ENCODE measurements at regions not wholly inside any gene's neighbourhood (a gene's known extent, or its start where the extent isn't known, plus 50 kb on each side); places are given as distances from the start of the nearest gene placed in this dataset.

DNA sequence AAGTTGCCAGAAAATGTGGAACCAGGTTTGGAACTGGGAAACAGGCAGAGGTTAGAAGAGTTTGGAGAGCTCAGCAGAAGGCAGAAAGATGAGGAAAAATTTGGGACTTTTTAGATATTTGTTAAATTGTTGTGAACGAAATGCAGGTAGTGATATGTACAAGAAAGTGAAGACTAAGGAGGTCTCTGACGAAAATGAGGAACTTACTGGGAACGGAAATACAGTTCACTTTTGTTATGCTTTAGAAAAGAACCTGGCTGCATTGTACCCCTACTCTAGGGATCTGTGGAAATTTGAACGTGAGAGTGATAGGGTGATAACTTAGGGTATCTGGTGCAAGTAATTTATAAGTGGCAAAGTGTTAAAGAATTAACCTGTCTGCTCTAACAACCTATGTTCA, 632.4 kb downstream of the SLITRK5 start:
- Histone ChIP-seq H3K9me3 (ENCODE audit: control insufficient read depth, insufficient read depth, low read length) (peaks cover 6% of the 10 kb centered on the region; the same call in 1 of the 2 replicates), H3K4me1 (ENCODE audit: insufficient read depth, low read length) (no peaks in the 10 kb centered on the region), H3K36me3 (ENCODE audit: insufficient read depth, low read length) (no peaks in the 10 kb centered on the region; the same call in 1 of the 2 replicates), H3K9ac (ENCODE audit: low read depth, low read length) (no peak overlapping the region)

DNA sequence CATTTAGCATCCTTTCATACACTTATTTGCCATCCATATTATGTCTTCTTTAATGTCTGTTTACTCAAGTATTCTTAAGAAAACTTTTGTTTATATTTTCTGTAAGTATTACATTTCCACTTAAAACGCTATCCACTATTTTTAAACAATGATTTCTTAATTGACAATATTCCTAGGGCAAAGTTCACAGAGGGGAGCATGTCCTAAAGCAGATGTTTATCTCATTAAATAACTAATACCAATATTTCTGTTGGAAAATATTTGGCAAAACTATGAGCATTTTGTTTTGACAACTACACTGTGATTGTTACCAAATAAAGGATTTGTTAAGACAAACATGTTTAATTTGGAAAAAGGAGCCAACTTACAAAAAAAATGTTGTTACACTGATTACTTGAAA, 643.3 kb downstream of the SLITRK5 start:
- no peaks in the 10 kb centered on the region for H3K9me3 ChIP-seq (ENCODE audit: control insufficient read depth, insufficient read depth, low read length)
- no peaks in the 10 kb centered on the region for H3K36me3 ChIP-seq (ENCODE audit: insufficient read depth, low read length)
- no peaks in the 10 kb centered on the region for H3K4me1 ChIP-seq (ENCODE audit: insufficient read depth, low read length)
- H3K9ac ChIP-seq (ENCODE audit: low read depth, low read length): no peak overlapping the region

DNA sequence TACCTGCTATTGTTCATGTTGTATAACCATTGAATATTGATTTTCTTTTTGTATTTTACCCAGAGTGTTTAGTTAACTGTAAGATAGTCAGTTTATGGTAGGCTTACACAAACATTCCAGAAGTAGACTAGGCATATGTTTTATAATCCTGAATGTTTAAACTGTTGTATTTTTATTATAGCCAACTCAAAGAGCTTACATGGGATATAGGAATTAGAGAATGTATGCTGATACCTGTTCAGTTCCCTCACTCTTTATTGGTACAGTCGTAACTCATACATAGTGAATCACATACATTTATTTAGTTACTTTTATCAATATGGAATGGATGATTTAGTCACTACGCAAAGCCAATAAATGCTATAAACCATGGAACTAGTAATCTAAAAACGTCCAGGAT, 657.9 kb downstream of the SLITRK5 start:
- peaks cover under 1% of the 10 kb centered on the region; the same call in 1 of the 2 replicates for H3K9me3 ChIP-seq (ENCODE audit: control insufficient read depth, insufficient read depth, low read length)
- H3K9ac ChIP-seq (ENCODE audit: low read depth, low read length): no peak overlapping the region

DNA sequence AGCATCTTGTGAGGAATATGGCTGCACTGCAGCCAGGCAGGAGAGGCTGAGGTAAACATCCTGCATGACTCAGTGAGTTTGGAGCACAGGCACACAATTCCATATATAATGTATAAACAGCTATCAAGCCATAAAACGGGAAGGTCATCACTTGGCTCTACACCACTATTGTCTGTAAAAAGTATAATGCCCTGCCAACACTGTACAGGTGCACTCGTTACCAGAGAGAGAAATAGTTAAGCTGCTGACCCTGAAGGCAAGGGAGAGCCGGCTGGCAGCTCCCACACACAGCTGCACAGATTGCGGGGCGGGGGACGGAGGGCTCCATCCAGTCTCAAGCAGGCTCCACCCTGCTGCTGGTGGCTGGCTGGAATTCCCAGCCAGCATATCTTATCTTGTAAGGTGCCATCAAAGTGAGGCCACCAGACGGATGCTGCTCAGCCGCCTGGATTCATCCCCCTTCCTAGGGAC, 668.1 kb downstream of the SLITRK5 start:
- Histone ChIP-seq H3K4me1 (ENCODE audit: insufficient read depth, low read length) (no peaks in the 10 kb centered on the region), H3K9me3 (ENCODE audit: control insufficient read depth, insufficient read depth, low read length) (peaks cover 2% of the 10 kb centered on the region), H3K9ac (ENCODE audit: low read depth, low read length) (no peak overlapping the region), H3K36me3 (ENCODE audit: insufficient read depth, low read length) (no peaks in the 10 kb centered on the region)

More for the DNA sequence above, 657.9 kb downstream of the SLITRK5 start:
- Histone ChIP-seq H3K4me1 (ENCODE audit: insufficient read depth, low read length) (no peaks in the 10 kb centered on the region), H3K36me3 (ENCODE audit: insufficient read depth, low read length) (no peaks in the 10 kb centered on the region)

DNA sequence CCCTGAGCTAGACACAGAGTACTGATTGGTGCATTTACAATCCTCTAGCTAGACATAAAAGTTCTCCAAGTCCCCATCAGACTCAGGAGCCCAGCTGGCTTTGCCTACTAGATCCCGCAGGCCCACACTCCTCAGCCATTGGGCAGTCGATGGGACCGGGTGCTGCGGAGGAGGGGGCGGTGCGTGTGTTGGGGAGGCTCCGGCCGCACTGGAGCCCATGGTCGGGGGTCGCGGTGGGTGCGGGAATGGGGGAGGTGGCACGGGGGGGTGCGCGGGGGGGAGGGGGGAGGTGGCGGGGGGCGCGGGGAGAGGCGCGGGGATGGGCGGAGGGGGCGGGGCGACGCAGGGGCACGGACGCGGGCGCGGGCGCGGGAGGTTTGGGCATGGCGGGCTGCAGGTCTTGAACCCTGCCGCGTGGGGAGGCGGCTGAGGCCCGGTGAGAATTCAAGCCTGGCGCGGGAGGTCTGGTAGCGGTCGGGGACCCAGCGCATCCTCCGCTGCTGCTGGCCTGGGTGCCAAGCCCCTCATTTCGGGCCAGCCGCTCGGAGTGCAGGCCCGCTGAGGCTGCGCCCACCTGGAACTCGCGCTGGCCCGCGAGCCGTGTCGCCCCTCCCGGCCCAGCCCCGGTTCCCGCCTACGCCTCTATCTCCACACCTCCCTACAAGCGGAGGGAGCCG, 674.1 kb downstream of the SLITRK5 start:
- Histone ChIP-seq H3K36me3 (ENCODE audit: insufficient read depth, low read length) (no peaks in the 10 kb centered on the region), H3K4me1 (ENCODE audit: insufficient read depth, low read length) (no peaks in the 10 kb centered on the region), H3K9me3 (ENCODE audit: control insufficient read depth, insufficient read depth, low read length) (no peaks in the 10 kb centered on the region), H3K9ac (ENCODE audit: low read depth, low read length) (no peak overlapping the region)

DNA sequence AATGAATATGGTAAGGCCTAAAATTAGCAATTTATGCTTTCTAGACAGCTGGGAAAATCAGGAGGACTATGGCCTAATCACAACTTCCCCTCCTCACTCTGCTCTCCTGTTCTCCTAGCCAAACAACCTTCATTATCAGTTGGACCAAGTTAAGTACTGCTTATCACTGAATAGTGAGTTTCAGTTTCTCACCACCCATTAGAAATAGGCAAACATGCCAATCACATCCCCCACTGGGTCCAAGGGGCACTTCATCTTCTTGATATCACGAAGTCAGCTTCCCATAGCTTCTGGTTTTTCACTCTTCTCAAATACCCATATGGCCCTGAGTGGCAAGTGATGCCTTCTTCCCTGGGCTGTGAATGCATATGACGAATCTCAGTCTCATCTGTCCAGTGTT, 689.6 kb downstream of the SLITRK5 start:
- H3K4me1 ChIP-seq (ENCODE audit: insufficient read depth, low read length): no peaks in the 10 kb centered on the region
- H3K9ac ChIP-seq (ENCODE audit: low read depth, low read length): no peak overlapping the region
- no peaks in the 10 kb centered on the region for H3K9me3 ChIP-seq (ENCODE audit: control insufficient read depth, insufficient read depth, low read length)
- H3K36me3 ChIP-seq (ENCODE audit: insufficient read depth, low read length): no peaks in the 10 kb centered on the region

DNA sequence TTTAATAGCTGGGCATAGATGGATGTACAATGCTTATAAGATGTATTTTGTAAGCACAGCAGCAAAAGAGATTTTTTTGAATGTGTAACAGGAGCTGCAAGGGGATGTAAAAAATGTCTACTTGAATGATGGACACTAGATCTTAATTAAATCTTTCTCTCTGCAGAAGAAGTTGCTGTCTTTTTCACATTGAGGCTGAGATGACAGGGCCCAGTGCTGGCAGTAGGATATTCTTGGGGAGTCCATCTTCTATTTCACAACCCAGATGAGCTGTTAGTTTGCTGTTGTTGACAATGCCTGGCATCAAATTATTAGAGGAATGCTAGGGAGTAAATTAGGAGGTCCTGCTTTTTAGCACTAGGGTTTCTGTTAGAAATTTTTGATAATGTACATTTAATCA, 698.7 kb downstream of the SLITRK5 start:
- no peaks in the 10 kb centered on the region for H3K4me1 ChIP-seq (ENCODE audit: insufficient read depth, low read length)
- no peaks in the 10 kb centered on the region for H3K36me3 ChIP-seq (ENCODE audit: insufficient read depth, low read length)
- no peaks in the 10 kb centered on the region for H3K9me3 ChIP-seq (ENCODE audit: control insufficient read depth, insufficient read depth, low read length)
- H3K9ac ChIP-seq (ENCODE audit: low read depth, low read length): no peak overlapping the region

DNA sequence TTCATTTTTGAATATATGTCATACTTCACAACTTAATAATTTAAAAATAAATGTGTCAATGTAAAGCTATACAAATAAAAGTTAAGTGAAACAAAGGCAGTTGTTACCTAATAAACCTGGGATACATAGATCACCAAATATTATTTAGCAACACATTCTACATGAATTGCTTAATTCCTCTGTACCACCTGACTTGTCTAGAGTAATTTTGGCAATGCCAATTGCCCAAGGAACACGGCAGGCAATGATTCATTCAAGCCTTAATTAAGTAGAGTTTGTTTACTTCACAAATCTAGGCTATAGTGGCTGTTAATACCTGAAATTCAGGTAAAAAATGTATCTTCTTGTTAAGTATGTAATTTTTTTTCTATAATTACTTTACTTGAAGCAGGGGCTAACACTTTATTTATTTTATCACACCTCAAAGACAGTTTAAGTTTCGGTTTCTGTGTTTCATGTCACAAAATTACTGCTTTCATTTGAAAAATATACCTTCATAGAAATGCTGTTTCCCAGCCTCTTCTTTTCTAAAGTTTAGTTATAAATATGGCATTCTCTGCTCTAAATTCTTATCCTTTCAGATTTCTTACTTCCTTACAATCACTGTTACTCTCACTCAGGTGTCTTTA, 705.7 kb downstream of the SLITRK5 start:
- Histone ChIP-seq H3K36me3 (ENCODE audit: insufficient read depth, low read length) (no peaks in the 10 kb centered on the region), H3K9me3 (ENCODE audit: control insufficient read depth, insufficient read depth, low read length) (no peaks in the 10 kb centered on the region), H3K9ac (ENCODE audit: low read depth, low read length) (no peak overlapping the region), H3K4me1 (ENCODE audit: insufficient read depth, low read length) (no peaks in the 10 kb centered on the region)

DNA sequence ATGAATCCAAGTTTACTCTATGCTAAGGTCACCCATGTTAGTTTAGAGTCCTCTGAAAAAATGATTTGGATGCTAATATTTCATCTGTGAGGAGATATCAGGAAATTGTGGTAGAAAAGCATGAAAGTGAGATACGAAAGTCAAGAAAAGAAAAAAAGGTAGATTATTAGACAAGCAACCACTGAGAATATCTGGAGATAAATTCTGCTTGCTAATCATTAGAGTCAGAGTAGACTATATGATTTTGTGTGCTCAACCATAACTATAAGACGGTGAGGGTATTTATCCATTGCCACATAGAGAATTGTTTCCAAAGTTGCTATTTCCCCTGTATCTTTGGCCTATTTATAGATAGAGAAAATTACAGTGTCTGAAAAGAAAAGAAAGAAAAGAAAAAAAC, 706.7 kb downstream of the SLITRK5 start:
- no peaks in the 10 kb centered on the region for H3K9me3 ChIP-seq (ENCODE audit: control insufficient read depth, insufficient read depth, low read length)
- no peaks in the 10 kb centered on the region for H3K4me1 ChIP-seq (ENCODE audit: insufficient read depth, low read length)
- H3K9ac ChIP-seq (ENCODE audit: low read depth, low read length): no peak overlapping the region
- no peaks in the 10 kb centered on the region for H3K36me3 ChIP-seq (ENCODE audit: insufficient read depth, low read length)

DNA sequence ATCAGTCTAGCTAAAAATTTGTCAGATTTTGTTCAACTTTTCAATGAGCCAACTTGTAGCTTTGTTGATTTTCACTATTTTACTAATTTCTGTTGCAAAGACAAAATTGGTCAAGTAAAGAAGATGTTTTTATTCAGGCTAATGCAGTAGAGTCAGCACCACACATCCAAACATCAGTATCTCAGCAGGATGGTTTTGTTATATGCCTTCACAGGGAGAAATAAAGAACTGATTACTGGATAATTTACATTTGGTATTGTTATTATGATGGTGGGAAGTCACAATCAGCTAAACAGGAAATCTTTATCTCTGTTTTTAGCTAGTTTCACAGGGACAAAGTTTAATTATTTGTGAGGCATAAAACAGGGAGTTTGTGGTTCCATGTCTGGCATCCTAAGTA, 713.4 kb downstream of the SLITRK5 start:
- H3K36me3 ChIP-seq (ENCODE audit: insufficient read depth, low read length): no peaks in the 10 kb centered on the region
- H3K9me3 ChIP-seq (ENCODE audit: control insufficient read depth, insufficient read depth, low read length): no peaks in the 10 kb centered on the region; the same call in 1 of the 2 replicates
- no peak overlapping the region for H3K9ac ChIP-seq (ENCODE audit: low read depth, low read length)
- no peaks in the 10 kb centered on the region for H3K4me1 ChIP-seq (ENCODE audit: insufficient read depth, low read length)

DNA sequence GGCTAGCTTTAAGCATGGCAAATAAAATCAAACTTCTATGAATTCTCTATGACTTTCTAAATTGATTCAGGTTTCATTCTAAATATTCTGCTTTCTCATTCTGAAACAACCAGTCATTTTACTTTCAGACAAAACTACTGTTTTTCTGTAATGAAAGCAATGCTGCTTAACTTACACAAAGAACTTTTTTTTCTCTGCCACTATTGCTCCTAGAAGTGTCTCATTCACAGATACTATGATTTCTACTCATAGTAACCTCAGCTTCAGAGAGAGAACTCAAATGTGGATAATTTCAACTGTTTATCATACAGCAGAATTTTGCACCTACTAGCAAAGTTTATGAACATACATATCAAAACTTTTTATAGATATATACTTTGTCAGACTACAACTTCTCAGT, 724.6 kb downstream of the SLITRK5 start:
- Histone ChIP-seq H3K36me3 (ENCODE audit: insufficient read depth, low read length) (no peaks in the 10 kb centered on the region), H3K4me1 (ENCODE audit: insufficient read depth, low read length) (no peaks in the 10 kb centered on the region), H3K9me3 (ENCODE audit: control insufficient read depth, insufficient read depth, low read length) (no peaks in the 10 kb centered on the region; the same call in 1 of the 2 replicates), H3K9ac (ENCODE audit: low read depth, low read length) (no peak overlapping the region)

DNA sequence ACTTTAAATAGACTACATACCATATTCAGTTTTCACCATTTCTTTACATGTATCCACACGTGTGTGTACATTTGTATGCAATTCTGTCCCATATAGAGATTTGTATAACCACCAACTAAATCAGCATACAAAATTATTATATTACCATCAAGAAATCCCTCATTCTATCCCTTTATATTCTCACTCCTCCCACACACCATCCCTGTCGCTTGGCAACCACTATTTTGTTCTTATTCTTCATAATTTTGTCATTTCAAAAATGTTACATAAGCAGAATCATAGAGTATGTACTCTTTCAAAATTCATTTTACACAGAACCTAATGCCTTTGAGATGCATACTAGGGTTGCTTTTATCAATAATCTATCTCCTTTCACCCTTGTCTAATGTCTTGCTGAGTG, 740.5 kb downstream of the SLITRK5 start:
- Histone ChIP-seq H3K4me1 (ENCODE audit: insufficient read depth, low read length) (no peaks in the 10 kb centered on the region), H3K9ac (ENCODE audit: low read depth, low read length) (no peak overlapping the region), H3K9me3 (ENCODE audit: control insufficient read depth, insufficient read depth, low read length) (no peaks in the 10 kb centered on the region), H3K36me3 (ENCODE audit: insufficient read depth, low read length) (no peaks in the 10 kb centered on the region)

DNA sequence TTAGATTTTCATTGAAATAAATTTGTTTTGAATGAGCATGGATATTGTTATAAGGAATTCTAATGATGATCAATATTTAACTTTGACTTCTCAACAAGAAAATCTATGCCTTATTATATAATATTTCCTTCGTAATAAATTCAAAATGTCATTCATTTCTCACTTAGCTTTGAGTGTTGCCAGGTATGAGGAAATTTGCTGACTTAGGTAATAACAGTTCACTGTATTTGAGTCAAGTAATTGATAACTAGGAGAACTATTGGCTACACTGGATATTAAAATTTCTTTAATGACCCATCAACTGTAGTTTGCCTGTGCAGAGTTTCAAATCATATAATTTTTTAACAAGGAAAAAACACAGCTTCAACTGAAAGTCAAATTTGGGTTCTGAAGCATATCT, 746.6 kb downstream of the SLITRK5 start:
- no peak overlapping the region for H3K9ac ChIP-seq (ENCODE audit: low read depth, low read length)
- no peaks in the 10 kb centered on the region for H3K4me1 ChIP-seq (ENCODE audit: insufficient read depth, low read length)
- H3K36me3 ChIP-seq (ENCODE audit: insufficient read depth, low read length): no peaks in the 10 kb centered on the region
- H3K9me3 ChIP-seq (ENCODE audit: control insufficient read depth, insufficient read depth, low read length): no peaks in the 10 kb centered on the region

DNA sequence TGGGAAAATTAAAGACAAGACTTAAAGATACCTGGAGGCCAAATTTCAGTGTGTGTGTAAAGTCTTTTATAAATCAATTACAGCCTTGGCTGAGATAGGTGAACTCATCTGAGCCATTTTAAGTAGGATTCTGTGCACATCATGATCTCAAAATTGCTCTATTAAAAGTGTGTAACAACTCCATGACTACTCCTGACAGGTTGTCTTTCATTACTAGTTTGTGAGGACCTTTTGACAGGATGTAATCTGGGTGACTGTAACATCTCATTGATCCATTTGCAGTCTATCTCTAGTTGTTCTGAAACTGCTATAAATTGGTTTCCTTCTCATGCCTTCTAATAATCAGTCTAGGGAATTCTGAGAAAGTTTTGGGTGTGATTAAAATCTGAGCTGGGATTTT, 753.3 kb downstream of the SLITRK5 start:
- no peaks in the 10 kb centered on the region for H3K9me3 ChIP-seq (ENCODE audit: control insufficient read depth, insufficient read depth, low read length)
- H3K9ac ChIP-seq (ENCODE audit: low read depth, low read length): no peak overlapping the region
- no peaks in the 10 kb centered on the region for H3K4me1 ChIP-seq (ENCODE audit: insufficient read depth, low read length)
- H3K36me3 ChIP-seq (ENCODE audit: insufficient read depth, low read length): no peaks in the 10 kb centered on the region

DNA sequence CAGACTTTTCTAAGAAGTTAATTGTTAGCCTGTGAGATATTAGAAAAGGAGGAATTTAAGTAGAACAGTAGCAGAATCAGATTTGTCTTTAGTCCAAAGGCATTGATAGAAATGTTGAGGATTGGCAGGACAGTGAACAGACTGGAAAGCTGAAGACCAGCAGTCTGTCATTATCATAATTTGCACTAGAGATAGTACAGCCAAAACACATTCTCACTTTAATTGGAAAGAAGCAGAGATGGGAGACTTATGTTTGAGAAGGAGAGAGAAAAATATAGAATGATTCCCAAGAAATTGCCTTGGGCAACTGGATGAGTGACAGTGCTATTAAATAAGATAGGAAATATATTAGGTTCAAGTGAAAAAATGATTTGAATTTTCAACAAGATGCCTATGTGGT, 755.5 kb downstream of the SLITRK5 start:
- Histone ChIP-seq H3K36me3 (ENCODE audit: insufficient read depth, low read length) (no peaks in the 10 kb centered on the region), H3K9me3 (ENCODE audit: control insufficient read depth, insufficient read depth, low read length) (no peaks in the 10 kb centered on the region), H3K4me1 (ENCODE audit: insufficient read depth, low read length) (no peaks in the 10 kb centered on the region), H3K9ac (ENCODE audit: low read depth, low read length) (no peak overlapping the region)

Data from ES-I3 (cell line).